GM23338 (cell line): ENCODE measurements at regions not wholly inside any gene's neighbourhood (a gene's known extent, or its start where the extent isn't known, plus 50 kb on each side); places are given as distances from the start of the nearest gene placed in this dataset.

ENCODE experiments used
- ATAC-seq: fragments of 200-7000 bp; cut with Tn5 transposase; 3 replicates; pipeline ENCODE4 v1.9.1; 2020
- DNase-seq: peaks from one replicate; pipeline ENCODE4 v3.0.0-alpha.2; 2015; ENCODE audit warnings: low spot score
- H2AFZ ChIP-seq: fragments of 200-600 bp; sonication (generic); 2 replicates; pipeline ENCODE4 v1.8.0; 2016; ENCODE audit warnings: antibody characterized with exemption, mild to moderate bottlenecking, moderate library complexity
- H3F3A ChIP-seq: fragments of 200-600 bp; sonication (generic); replicated peaks from 2 replicates; pipeline ENCODE4 v1.8.0; 2017; ENCODE audit warnings: antibody characterized with exemption, mixed run types, low read depth
- H3K27ac ChIP-seq: fragments of 200-600 bp; sonication (generic); 2 replicates; pipeline ENCODE4 v1.6.1; 2016; ENCODE audit warnings: low read depth
- H3K27me3 ChIP-seq: fragments of 200-600 bp; sonication (generic); 2 replicates; pipeline ENCODE4 v1.8.0; 2016; ENCODE audit warnings: mild to moderate bottlenecking, mixed run types, moderate library complexity; ENCODE audit not compliant: insufficient read depth
- H3K36me3 ChIP-seq: fragments of 200-600 bp; sonication (generic); 2 replicates; pipeline ENCODE4 v1.8.0; 2016; ENCODE audit warnings: mild to moderate bottlenecking; ENCODE audit not compliant: insufficient read depth
- H3K4me1 ChIP-seq: fragments of 200-600 bp; sonication (generic); 2 replicates; pipeline ENCODE4 v1.8.0; 2016; ENCODE audit warnings: mild to moderate bottlenecking, moderate library complexity; ENCODE audit not compliant: insufficient read depth
- H3K4me2 ChIP-seq: fragments of 200-600 bp; sonication (generic); 2 replicates; pipeline ENCODE4 v1.7.1; 2017; ENCODE audit warnings: mixed run types
- H3K4me3 ChIP-seq: fragments of 200-600 bp; sonication (generic); 2 replicates; pipeline ENCODE4 v1.6.1; 2016; ENCODE audit warnings: mixed run types
- H3K79me2 ChIP-seq: fragments of 200-600 bp; sonication (generic); replicated peaks from 2 replicates; pipeline ENCODE4 v1.8.0; 2017; ENCODE audit warnings: mild to moderate bottlenecking; ENCODE audit not compliant: insufficient read depth
- H3K9me2 ChIP-seq: fragments of 200-600 bp; sonication (generic); 2 replicates; pipeline ENCODE4 v1.8.0; 2017; ENCODE audit not compliant: insufficient read depth
- H4K20me1 ChIP-seq: fragments of 200-600 bp; sonication (generic); replicated peaks from 2 replicates; pipeline ENCODE4 v1.8.0; 2017; ENCODE audit warnings: mild to moderate bottlenecking; ENCODE audit not compliant: insufficient read depth
- H3K27ac Mint-ChIP-seq: 2 replicates; pipeline ENCODE4 v1.8.0; 2020; ENCODE audit warnings: inconsistent platforms, mild to moderate bottlenecking, moderate library complexity, mixed read lengths
- H3K27me3 Mint-ChIP-seq: 3 replicates; pipeline ENCODE4 v1.8.0; 2022; ENCODE audit warnings: low read depth, mild to moderate bottlenecking, moderate library complexity, mixed read lengths, inconsistent platforms; ENCODE audit not compliant: insufficient read depth, poor library complexity
- H3K36me3 Mint-ChIP-seq: 3 replicates; pipeline ENCODE4 v1.8.0; 2021; ENCODE audit warnings: low read depth, mild to moderate bottlenecking, inconsistent platforms, moderate library complexity, mixed read lengths
- H3K4me1 Mint-ChIP-seq: 3 replicates; pipeline ENCODE4 v1.8.0; 2020; ENCODE audit warnings: mild to moderate bottlenecking, inconsistent platforms, mixed read lengths
- H3K4me3 Mint-ChIP-seq: 3 replicates; pipeline ENCODE4 v1.8.0; 2021; ENCODE audit warnings: moderate library complexity, mild to moderate bottlenecking, inconsistent platforms, mixed read lengths
- H3K9me3 Mint-ChIP-seq: 3 replicates; pipeline ENCODE4 v1.8.0; 2020; ENCODE audit warnings: moderate library complexity, mild to moderate bottlenecking, inconsistent platforms, mixed read lengths
- CREB1 ChIP-seq: fragments of 250-450 bp; sonication (Bioruptor Pico); IDR thresholded peaks from 2 replicates; pipeline ENCODE4 v1.5.0; 2020; ENCODE audit warnings: low read depth, mild to moderate bottlenecking, moderate library complexity
- EZH2 ChIP-seq: fragments of 200-600 bp; sonication (generic); IDR thresholded peaks from one replicate; pipeline ENCODE4 v1.8.0; 2017; ENCODE audit warnings: antibody characterized with exemption, mild to moderate bottlenecking, low read depth; ENCODE audit not compliant: unreplicated experiment
- EZH2phosphoT487 ChIP-seq: fragments of 200-600 bp; sonication (generic); IDR thresholded peaks from one replicate; pipeline ENCODE4 v1.8.1; 2018; ENCODE audit warnings: antibody characterized with exemption; ENCODE audit not compliant: unreplicated experiment
- JUNB ChIP-seq: IDR thresholded peaks from one replicate; pipeline ENCODE4 v1.6.1; 2016; ENCODE audit warnings: antibody characterized with exemption; ENCODE audit not compliant: unreplicated experiment
- NANOG ChIP-seq: IDR thresholded peaks from 2 replicates; pipeline ENCODE4 v1.6.1; 2016; ENCODE audit warnings: antibody characterized with exemption, borderline replicate concordance
- POLR2AphosphoS5 ChIP-seq: IDR thresholded peaks from 2 replicates; pipeline ENCODE4 v1.6.1; 2016; ENCODE audit warnings: antibody characterized with exemption, low read depth
- STAT1 ChIP-seq: IDR thresholded peaks from one replicate; pipeline ENCODE4 v1.6.1; 2016; ENCODE audit warnings: antibody characterized with exemption; ENCODE audit not compliant: unreplicated experiment
- ZNF114 ChIP-seq: fragments of 250-450 bp; sonication (Bioruptor Pico); IDR thresholded peaks from 2 replicates; pipeline ENCODE4 v1.5.0; 2020; ENCODE audit warnings: mild to moderate bottlenecking, moderate library complexity
- ZNF331 ChIP-seq: fragments of 250-450 bp; sonication (Bioruptor Pico); IDR thresholded peaks from 2 replicates; pipeline ENCODE4 v1.5.0; 2020; ENCODE audit warnings: low read depth, mild to moderate bottlenecking, moderate library complexity
- TF ChIP-seq, protein P1 (sequence below), 2 experiments: fragments of 200-600 bp in 1 of 2; sonication (generic) in 1 of 2; conservative IDR thresholded peaks; 2 replicates each; pipeline versions ENCODE4 v1.5.1 to v1.6.1; 2016 to 2017; ENCODE audit warnings: antibody characterized with exemption in 2 of 2, low read depth in 2 of 2, mild to moderate bottlenecking in 2 of 2, moderate library complexity in 1 of 2
- TF ChIP-seq, protein P2 (sequence below): IDR thresholded peaks from 2 replicates; pipeline ENCODE4 v1.6.1; 2016; ENCODE audit warnings: antibody characterized with exemption
- TF ChIP-seq, protein P3 (sequence below): fragments of 250-450 bp; sonication (Bioruptor Pico); IDR thresholded peaks from 2 replicates; pipeline ENCODE4 v1.5.0; 2020; ENCODE audit warnings: mild to moderate bottlenecking, moderate library complexity

DNA sequence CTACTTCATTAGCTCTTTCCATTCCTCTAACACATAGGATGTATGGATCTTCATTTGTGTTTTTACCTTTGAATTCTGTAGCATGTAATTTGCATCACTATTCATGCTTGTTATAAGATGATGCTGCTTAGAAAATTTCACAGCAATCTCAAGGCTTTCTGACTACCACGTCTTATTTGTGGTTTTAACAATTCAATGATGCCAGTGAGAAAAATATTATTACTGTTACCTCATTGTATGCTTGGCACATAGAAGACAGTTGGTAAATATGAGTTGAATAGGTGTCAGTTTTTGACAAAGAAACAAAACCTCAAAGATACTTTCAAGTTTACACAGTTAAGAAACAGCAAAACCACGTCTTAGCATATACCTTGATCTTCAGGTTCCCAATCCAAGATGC is 428.6 kb downstream of the TFAP2A start (continued):
- TF ChIP-seq, protein P1, sequence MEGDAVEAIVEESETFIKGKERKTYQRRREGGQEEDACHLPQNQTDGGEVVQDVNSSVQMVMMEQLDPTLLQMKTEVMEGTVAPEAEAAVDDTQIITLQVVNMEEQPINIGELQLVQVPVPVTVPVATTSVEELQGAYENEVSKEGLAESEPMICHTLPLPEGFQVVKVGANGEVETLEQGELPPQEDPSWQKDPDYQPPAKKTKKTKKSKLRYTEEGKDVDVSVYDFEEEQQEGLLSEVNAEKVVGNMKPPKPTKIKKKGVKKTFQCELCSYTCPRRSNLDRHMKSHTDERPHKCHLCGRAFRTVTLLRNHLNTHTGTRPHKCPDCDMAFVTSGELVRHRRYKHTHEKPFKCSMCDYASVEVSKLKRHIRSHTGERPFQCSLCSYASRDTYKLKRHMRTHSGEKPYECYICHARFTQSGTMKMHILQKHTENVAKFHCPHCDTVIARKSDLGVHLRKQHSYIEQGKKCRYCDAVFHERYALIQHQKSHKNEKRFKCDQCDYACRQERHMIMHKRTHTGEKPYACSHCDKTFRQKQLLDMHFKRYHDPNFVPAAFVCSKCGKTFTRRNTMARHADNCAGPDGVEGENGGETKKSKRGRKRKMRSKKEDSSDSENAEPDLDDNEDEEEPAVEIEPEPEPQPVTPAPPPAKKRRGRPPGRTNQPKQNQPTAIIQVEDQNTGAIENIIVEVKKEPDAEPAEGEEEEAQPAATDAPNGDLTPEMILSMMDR (conservative IDR thresholded peaks at IDR 0.05; ENCODE audit: low read depth in 2 of 2), result no peak
- TF ChIP-seq EZH2phosphoT487, result no peak
- TF ChIP-seq NANOG, result no peak
- TF ChIP-seq, protein P2, sequence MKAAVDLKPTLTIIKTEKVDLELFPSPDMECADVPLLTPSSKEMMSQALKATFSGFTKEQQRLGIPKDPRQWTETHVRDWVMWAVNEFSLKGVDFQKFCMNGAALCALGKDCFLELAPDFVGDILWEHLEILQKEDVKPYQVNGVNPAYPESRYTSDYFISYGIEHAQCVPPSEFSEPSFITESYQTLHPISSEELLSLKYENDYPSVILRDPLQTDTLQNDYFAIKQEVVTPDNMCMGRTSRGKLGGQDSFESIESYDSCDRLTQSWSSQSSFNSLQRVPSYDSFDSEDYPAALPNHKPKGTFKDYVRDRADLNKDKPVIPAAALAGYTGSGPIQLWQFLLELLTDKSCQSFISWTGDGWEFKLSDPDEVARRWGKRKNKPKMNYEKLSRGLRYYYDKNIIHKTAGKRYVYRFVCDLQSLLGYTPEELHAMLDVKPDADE, result no peak
- no peak for TF ChIP-seq JUNB
- no peak for TF ChIP-seq ZNF331 (CRISPR knock-in tag)
- TF ChIP-seq CREB1 (CRISPR knock-in tag), result no peak
- no peak for TF ChIP-seq ZNF114

DNA sequence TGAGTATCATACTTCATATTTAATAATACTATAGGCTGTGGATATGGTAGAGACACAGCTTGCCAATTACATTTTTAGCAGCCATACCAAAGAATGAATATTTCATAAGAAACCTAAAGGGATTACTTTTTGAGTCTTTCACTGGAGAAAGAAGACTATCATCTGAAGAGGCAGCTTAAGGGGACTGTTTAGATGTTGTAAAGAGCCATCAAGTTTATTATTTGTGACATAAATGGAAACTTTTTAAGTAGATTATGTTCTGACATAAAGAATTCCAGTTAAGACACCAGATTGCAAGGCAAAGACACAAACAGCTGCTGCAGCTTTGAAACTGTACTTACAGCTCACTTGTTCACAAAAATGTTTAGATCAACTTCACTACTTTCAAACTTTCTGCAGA is 429.4 kb downstream of the TFAP2A start:
- H3K36me3 Mint-ChIP-seq, result peaks cover 5% of the 10 kb centered on the region; the same call in 2 of the 3 replicates
- no peak for DNase-seq
- peaks cover 7% of the 10 kb centered on the region for H3K9me3 Mint-ChIP-seq
- Histone ChIP-seq H3K4me3 (no peak overlapping the region), H3K9me2 (no peaks in the 10 kb centered on the region; the same call in 1 of the 2 replicates), H3F3A (no peaks in the 10 kb centered on the region), H3K36me3 (no peaks in the 10 kb centered on the region), H3K27me3 (no peaks in the 10 kb centered on the region), H4K20me1 (no peaks in the 10 kb centered on the region), H3K4me1 (no peaks in the 10 kb centered on the region), H3K27ac (no peak overlapping the region), H3K79me2 (no peaks in the 10 kb centered on the region), H2AFZ (no peak overlapping the region), H3K4me2 (no peak overlapping the region)
- H3K4me1 Mint-ChIP-seq, result peaks cover 2% of the 10 kb centered on the region; the same call in 2 of the 3 replicates
- ATAC-seq, result no peak
- no peak overlapping the region for H3K27ac Mint-ChIP-seq
- no peaks in the 10 kb centered on the region for H3K27me3 Mint-ChIP-seq
- no peak overlapping the region for H3K4me3 Mint-ChIP-seq
- TF ChIP-seq EZH2 (no peak), ZNF331 (CRISPR knock-in tag) (no peak), EZH2phosphoT487 (no peak), JUNB (no peak), STAT1 (no peak), CREB1 (CRISPR knock-in tag) (no peak), ZNF114 (no peak), POLR2AphosphoS5 (no peak), NANOG (no peak)
- TF ChIP-seq, protein P2, result no peak
- TF ChIP-seq, protein P3, sequence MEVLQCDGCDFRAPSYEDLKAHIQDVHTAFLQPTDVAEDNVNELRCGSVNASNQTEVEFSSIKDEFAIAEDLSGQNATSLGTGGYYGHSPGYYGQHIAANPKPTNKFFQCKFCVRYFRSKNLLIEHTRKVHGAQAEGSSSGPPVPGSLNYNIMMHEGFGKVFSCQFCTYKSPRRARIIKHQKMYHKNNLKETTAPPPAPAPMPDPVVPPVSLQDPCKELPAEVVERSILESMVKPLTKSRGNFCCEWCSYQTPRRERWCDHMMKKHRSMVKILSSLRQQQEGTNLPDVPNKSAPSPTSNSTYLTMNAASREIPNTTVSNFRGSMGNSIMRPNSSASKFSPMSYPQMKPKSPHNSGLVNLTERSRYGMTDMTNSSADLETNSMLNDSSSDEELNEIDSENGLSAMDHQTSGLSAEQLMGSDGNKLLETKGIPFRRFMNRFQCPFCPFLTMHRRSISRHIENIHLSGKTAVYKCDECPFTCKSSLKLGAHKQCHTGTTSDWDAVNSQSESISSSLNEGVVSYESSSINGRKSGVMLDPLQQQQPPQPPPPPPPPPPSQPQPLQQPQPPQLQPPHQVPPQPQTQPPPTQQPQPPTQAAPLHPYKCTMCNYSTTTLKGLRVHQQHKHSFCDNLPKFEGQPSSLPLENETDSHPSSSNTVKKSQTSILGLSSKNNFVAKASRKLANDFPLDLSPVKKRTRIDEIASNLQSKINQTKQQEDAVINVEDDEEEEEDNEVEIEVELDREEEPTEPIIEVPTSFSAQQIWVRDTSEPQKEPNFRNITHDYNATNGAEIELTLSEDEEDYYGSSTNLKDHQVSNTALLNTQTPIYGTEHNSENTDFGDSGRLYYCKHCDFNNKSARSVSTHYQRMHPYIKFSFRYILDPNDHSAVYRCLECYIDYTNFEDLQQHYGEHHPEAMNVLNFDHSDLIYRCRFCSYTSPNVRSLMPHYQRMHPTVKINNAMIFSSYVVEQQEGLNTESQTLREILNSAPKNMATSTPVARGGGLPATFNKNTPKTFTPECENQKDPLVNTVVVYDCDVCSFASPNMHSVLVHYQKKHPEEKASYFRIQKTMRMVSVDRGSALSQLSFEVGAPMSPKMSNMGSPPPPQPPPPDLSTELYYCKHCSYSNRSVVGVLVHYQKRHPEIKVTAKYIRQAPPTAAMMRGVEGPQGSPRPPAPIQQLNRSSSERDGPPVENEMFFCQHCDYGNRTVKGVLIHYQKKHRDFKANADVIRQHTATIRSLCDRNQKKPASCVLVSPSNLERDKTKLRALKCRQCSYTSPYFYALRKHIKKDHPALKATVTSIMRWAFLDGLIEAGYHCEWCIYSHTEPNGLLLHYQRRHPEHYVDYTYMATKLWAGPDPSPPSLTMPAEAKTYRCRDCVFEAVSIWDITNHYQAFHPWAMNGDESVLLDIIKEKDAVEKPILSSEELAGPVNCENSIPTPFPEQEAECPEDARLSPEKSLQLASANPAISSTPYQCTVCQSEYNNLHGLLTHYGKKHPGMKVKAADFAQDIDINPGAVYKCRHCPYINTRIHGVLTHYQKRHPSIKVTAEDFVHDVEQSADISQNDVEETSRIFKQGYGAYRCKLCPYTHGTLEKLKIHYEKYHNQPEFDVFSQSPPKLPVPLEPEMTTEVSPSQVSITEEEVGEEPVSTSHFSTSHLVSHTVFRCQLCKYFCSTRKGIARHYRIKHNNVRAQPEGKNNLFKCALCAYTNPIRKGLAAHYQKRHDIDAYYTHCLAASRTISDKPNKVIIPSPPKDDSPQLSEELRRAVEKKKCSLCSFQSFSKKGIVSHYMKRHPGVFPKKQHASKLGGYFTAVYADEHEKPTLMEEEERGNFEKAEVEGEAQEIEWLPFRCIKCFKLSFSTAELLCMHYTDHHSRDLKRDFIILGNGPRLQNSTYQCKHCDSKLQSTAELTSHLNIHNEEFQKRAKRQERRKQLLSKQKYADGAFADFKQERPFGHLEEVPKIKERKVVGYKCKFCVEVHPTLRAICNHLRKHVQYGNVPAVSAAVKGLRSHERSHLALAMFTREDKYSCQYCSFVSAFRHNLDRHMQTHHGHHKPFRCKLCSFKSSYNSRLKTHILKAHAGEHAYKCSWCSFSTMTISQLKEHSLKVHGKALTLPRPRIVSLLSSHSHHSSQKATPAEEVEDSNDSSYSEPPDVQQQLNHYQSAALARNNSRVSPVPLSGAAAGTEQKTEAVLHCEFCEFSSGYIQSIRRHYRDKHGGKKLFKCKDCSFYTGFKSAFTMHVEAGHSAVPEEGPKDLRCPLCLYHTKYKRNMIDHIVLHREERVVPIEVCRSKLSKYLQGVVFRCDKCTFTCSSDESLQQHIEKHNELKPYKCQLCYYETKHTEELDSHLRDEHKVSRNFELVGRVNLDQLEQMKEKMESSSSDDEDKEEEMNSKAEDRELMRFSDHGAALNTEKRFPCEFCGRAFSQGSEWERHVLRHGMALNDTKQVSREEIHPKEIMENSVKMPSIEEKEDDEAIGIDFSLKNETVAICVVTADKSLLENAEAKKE (CRISPR knock-in tag), result no peak
- TF ChIP-seq, protein P1 (conservative IDR thresholded peaks at IDR 0.05; ENCODE audit: low read depth in 2 of 2), result no peak
